Stimulated activated effector memory CD8-positive, alpha-beta T cell treated with anti-CD3 and anti-CD28 coated beads, Interleukin-12 subunit alpha, Interleukin-12 subunit beta, amount 100 ng/mL, for 72 hours (primary cell): ENCODE measurements at regions not wholly inside any gene's neighbourhood (a gene's known extent, or its start where the extent isn't known, plus 50 kb on each side); places are given as distances from the start of the nearest gene placed in this dataset.

Experiments used
- ATAC-seq: fragments of 150-1000 bp; cut with Tn5 transposase; 2 replicates; pipeline ENCODE4 v1.10.0; 2021
- DNase-seq, 2 donors: peaks; one replicate each; pipeline ENCODE4 v3.0.0; 2021 to 2022; ENCODE audit warnings: low spot score in 2 of 2
- H3K27ac Mint-ChIP-seq: one replicate; pipeline ENCODE4 v1.8.0; 2022; ENCODE audit warnings: mild to moderate bottlenecking, mixed read lengths
- H3K36me3 Mint-ChIP-seq: one replicate; pipeline ENCODE4 v1.8.0; 2022; ENCODE audit warnings: mild to moderate bottlenecking, mixed read lengths
- H3K4me1 Mint-ChIP-seq: one replicate; pipeline ENCODE4 v1.8.0; 2022; ENCODE audit warnings: mixed read lengths
- H3K4me3 Mint-ChIP-seq: one replicate; pipeline ENCODE4 v1.8.0; 2022; ENCODE audit warnings: mild to moderate bottlenecking, mixed read lengths
- H3K9me3 Mint-ChIP-seq: one replicate; pipeline ENCODE4 v1.8.0; 2022; ENCODE audit warnings: mixed read lengths

GRCh38 chr22:47954107-47954506 is 1191.7 kb downstream of the TBC1D22A start:
- Mint-ChIP-seq H3K9me3 (peaks cover 9% of the 10 kb centered on the region), H3K36me3 (no peaks in the 10 kb centered on the region), H3K27ac (no peak overlapping the region), H3K4me3 (no peak overlapping the region), H3K4me1 (no peaks in the 10 kb centered on the region)
- no peak for DNase-seq
- ATAC-seq = no peak

- ATAC-seq (no peak), DNase-seq (no peak)
- Mint-ChIP-seq H3K36me3 (no peaks in the 10 kb centered on the region), H3K9me3 (no peaks in the 10 kb centered on the region), H3K4me1 (peaks cover 18% of the 10 kb centered on the region), H3K4me3 (no peak overlapping the region), H3K27ac (no peak overlapping the region)
Observed at GRCh38 chr22:47944941-47945340, 1182.5 kb downstream of the TBC1D22A start.

- no peak for ATAC-seq
- Mint-ChIP-seq H3K4me1 (peaks cover 18% of the 10 kb centered on the region), H3K4me3 (no peak overlapping the region), H3K27ac (no peak overlapping the region), H3K9me3 (no peaks in the 10 kb centered on the region), H3K36me3 (no peaks in the 10 kb centered on the region)
- no peak for DNase-seq
Observed at GRCh38 chr22:47943729-47944700, 1181.6 kb downstream of the TBC1D22A start.

DNA sequence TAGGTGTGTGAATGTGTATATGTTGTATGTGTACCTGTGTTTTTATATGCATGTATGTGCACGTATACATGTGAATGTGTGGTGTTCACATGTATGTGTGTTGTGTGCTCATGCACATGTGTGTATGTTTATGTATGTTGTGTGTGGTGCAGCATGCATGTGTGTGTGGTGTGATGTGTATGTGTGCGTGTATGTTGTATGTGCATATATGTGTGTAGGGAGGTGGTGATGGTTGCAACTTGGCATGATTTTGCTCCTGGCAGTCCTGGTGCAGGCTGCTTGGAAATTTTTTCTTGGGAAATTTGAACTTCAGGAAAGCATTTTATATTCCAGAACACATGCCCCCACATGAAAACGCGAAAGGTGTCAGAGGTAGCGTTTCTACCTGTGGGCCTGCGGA is 1177.8 kb downstream of the TBC1D22A start:
- H3K27ac Mint-ChIP-seq = no peak overlapping the region
- peaks cover 18% of the 10 kb centered on the region for H3K4me1 Mint-ChIP-seq
- ATAC-seq = no peak
- no peaks in the 10 kb centered on the region for H3K36me3 Mint-ChIP-seq
- no peak overlapping the region for H3K4me3 Mint-ChIP-seq
- no peak for DNase-seq
- peaks cover 4% of the 10 kb centered on the region for H3K9me3 Mint-ChIP-seq

DNA sequence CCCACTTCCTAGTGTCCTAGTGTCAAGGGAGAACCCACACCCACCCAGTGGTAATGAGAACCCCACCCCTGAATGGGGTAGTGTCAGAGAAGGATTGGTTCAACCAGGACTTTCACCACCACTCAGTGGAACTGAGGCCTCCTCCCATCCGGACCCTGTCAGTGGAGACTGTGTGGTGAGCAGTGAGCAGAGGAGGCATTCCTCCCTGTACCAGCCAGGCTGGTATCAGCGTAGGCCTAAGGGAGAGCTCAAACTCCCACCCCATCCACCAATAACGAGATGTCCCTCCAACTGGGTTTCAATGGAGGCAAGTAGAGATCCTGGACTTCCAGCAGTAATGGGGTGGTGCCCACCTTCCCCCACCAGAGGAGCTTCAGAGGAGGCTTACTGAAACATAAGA is 1171.4 kb downstream of the TBC1D22A start:
- Mint-ChIP-seq H3K4me3 (no peak overlapping the region), H3K36me3 (no peaks in the 10 kb centered on the region), H3K4me1 (no peaks in the 10 kb centered on the region), H3K9me3 (peaks cover 7% of the 10 kb centered on the region), H3K27ac (no peak overlapping the region)
- no peak for DNase-seq
- no peak for ATAC-seq

DNA sequence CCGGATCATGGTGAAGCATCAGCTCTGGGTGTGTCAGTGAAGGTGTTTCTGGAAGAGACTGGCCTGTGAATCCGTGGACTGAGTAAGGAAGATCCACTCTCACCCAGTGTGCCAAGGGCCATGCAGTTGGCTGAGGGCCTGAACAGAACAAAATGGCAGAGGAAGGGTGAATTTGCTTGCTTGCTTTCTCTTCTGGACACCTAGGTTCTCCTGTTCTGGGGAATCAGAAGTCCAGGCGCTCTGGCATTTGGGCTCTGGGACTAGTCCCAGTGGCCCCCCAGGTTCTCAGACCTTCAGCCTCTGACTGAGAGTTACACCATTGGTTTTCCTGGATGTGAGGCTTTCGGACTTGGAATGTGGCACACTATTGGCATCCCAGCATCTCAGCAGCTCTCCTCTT is 1170.8 kb downstream of the TBC1D22A start:
- no peak overlapping the region for H3K4me3 Mint-ChIP-seq

GRCh38 chr22:47929646-47930185 is 1167.3 kb downstream of the TBC1D22A start:
- ATAC-seq (no peak), DNase-seq (no peak)
- no peak overlapping the region for H3K27ac Mint-ChIP-seq
- no peak overlapping the region for H3K4me3 Mint-ChIP-seq
- no peaks in the 10 kb centered on the region for H3K36me3 Mint-ChIP-seq
- H3K9me3 Mint-ChIP-seq = peaks cover 3% of the 10 kb centered on the region
- no peaks in the 10 kb centered on the region for H3K4me1 Mint-ChIP-seq

More for the DNA sequence above, 1170.8 kb downstream of the TBC1D22A start:
- Mint-ChIP-seq H3K27ac (no peak overlapping the region), H3K36me3 (no peaks in the 10 kb centered on the region), H3K9me3 (peaks cover 7% of the 10 kb centered on the region), H3K4me1 (no peaks in the 10 kb centered on the region)
- ATAC-seq (no peak), DNase-seq (no peak)

GRCh38 chr22:47929073-47929472 is 1166.6 kb downstream of the TBC1D22A start:
- H3K4me1 Mint-ChIP-seq = no peaks in the 10 kb centered on the region
- DNase-seq (no peak), ATAC-seq (no peak)
- H3K9me3 Mint-ChIP-seq = no peaks in the 10 kb centered on the region
- H3K4me3 Mint-ChIP-seq = no peak overlapping the region
- H3K27ac Mint-ChIP-seq = no peak overlapping the region
- H3K36me3 Mint-ChIP-seq = no peaks in the 10 kb centered on the region

DNA sequence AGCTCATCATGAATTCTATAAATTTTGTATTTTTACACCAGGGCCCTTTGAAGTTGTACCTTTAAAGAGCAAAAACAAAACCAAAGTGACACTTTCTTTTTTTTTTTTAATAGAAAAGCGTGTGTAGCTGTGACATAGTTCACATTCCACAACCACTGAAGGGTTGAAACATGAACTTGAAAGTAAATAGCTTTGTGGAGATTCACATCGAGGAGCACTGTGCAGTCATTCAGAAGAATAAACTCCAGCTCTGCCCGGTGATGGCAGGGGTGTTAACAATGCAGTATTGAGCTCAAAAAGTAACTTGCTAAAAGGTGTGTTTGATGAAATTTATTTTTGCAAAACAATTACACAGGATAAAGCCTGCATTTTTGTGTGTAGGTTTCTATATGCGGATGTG is 1166.2 kb downstream of the TBC1D22A start:
- Mint-ChIP-seq H3K4me1 (no peaks in the 10 kb centered on the region), H3K36me3 (no peaks in the 10 kb centered on the region), H3K9me3 (peaks cover 3% of the 10 kb centered on the region), H3K4me3 (no peak overlapping the region), H3K27ac (no peak overlapping the region)
- ATAC-seq (no peak), DNase-seq (no peak)

DNA sequence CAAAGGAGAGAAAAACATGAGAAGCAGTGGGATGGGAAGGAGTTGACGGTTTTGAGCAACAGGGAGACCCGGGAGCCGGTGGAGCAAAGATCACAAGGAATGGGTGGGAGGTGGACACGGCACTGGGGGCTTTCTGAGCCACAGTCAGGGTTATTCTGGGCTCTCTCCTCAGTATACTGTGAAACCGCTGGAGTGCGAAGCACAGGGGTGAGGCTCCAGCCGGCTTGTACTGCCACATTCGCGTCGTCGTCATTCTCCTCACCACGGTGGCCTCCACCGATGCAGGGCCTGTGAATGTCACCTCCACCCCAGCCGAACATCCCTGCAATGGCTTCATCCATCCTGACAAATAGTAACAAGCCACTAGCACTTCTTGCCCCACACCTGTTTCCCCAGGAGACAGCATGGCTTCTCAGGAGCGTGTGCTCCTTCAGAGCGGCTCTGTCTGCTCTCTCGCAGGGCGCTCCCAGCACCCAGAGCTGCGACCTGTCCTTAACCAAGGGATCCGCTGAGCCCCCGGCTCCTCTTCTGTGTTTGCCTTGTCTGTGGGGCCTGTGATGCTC is 1165.3 kb downstream of the TBC1D22A start:
- ATAC-seq (no peak), DNase-seq (no peak)
- H3K4me1 Mint-ChIP-seq = no peaks in the 10 kb centered on the region
- H3K9me3 Mint-ChIP-seq = peaks cover 4% of the 10 kb centered on the region
- no peak overlapping the region for H3K4me3 Mint-ChIP-seq
- no peak overlapping the region for H3K27ac Mint-ChIP-seq
- no peaks in the 10 kb centered on the region for H3K36me3 Mint-ChIP-seq

DNA sequence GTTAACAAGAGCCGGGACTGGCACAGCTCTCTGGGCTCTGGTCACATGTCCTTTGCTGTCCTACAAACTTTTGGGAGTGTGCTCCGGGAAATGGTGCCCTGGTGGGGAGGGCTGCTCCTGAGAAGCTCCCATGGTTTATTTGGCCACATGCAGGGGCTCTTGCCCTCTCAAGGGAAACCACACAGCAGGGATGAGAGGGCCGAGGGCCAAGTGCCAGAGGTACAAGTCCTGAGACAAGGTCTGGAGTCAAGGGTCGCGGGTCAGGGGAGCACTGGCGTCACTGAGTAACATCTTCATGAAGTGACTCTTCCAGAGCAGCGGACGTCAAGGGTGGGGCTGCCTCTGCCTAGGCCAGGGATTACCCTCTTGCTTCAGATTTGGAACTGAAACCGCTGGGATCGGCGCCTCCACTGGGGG is 1160.6 kb downstream of the TBC1D22A start:
- ATAC-seq (no peak), DNase-seq (no peak)
- no peak overlapping the region for H3K4me3 Mint-ChIP-seq
- peaks cover 4% of the 10 kb centered on the region for H3K36me3 Mint-ChIP-seq
- peaks cover 14% of the 10 kb centered on the region for H3K4me1 Mint-ChIP-seq
- H3K9me3 Mint-ChIP-seq = peaks cover 4% of the 10 kb centered on the region
- no peak overlapping the region for H3K27ac Mint-ChIP-seq

DNA sequence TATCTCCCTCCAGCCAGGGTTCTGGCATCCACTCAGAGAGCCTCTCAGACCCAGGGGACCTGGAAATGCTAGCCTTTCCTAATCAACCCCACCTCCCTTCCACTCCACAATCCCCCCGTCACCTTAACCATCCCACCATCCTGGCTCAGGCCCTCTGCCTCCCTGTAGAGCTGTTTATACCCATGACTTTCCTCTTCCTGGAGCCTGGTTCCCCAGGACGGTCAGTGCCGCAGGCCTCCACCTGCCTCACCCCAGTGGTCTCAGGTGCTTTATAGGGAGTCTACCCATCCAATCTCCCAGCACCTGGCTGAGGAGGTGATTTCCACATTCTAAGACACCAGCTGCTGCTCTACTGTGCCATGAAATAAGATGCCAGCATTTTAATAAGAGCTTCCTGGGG is 1159.5 kb downstream of the TBC1D22A start:
- peak overlapping the region; percentile 15 for H3K27ac Mint-ChIP-seq
- DNase-seq = no peak
- H3K9me3 Mint-ChIP-seq = peaks cover 4% of the 10 kb centered on the region
- peaks cover 14% of the 10 kb centered on the region for H3K4me1 Mint-ChIP-seq
- H3K4me3 Mint-ChIP-seq = no peak overlapping the region
- ATAC-seq = no peak
- H3K36me3 Mint-ChIP-seq = peaks cover 4% of the 10 kb centered on the region

GRCh38 chr22:47920380-47920959 is 1158.0 kb downstream of the TBC1D22A start:
- DNase-seq (no peak), ATAC-seq (no peak)
- Mint-ChIP-seq H3K4me1 (peaks cover 14% of the 10 kb centered on the region), H3K9me3 (peaks cover 4% of the 10 kb centered on the region), H3K4me3 (no peak overlapping the region), H3K36me3 (peaks cover 4% of the 10 kb centered on the region), H3K27ac (no peak overlapping the region)

- H3K36me3 Mint-ChIP-seq = peaks cover 4% of the 10 kb centered on the region
- H3K4me1 Mint-ChIP-seq = peaks cover 14% of the 10 kb centered on the region
- DNase-seq (no peak), ATAC-seq (no peak)
- peaks cover 4% of the 10 kb centered on the region for H3K9me3 Mint-ChIP-seq
- no peak overlapping the region for H3K27ac Mint-ChIP-seq
- no peak overlapping the region for H3K4me3 Mint-ChIP-seq
Observed at GRCh38 chr22:47919893-47920292, 1157.4 kb downstream of the TBC1D22A start.

- DNase-seq = no peak
- ATAC-seq = no peak
- Mint-ChIP-seq H3K9me3 (peaks cover 4% of the 10 kb centered on the region), H3K27ac (no peak overlapping the region), H3K4me1 (peaks cover 14% of the 10 kb centered on the region), H3K36me3 (peaks cover 4% of the 10 kb centered on the region), H3K4me3 (no peak overlapping the region)
Observed at GRCh38 chr22:47919001-47919441, 1156.6 kb downstream of the TBC1D22A start.
